Stimulated activated CD4-positive, alpha-beta T cell treated with anti-CD3 and anti-CD28 coated beads, Interleukin-15, amount 100 ng/mL, for 48 hours (primary cell): ENCODE measurements at regions not wholly inside any gene's neighbourhood (a gene's known extent, or its start where the extent isn't known, plus 50 kb on each side); places are given as distances from the start of the nearest gene placed in this dataset.

ENCODE experiments used
- DNase-seq, 2 donors: peaks; one replicate each; pipeline ENCODE4 v3.0.0-alpha.2; 2020; ENCODE audit warnings: low read depth in 2 of 2

GRCh38 chr16:26281381-26282110 is 589.8 kb downstream of the HS3ST4 start:
- no peak for DNase-seq

- DNase-seq, result no peak
Measured at GRCh38 chr16:26295625-26296304, 604.0 kb downstream of the HS3ST4 start.

- DNase-seq, result no peak
Measured at GRCh38 chr16:26301516-26301915, 609.8 kb downstream of the HS3ST4 start.

GRCh38 chr16:26316683-26317464 is 625.1 kb downstream of the HS3ST4 start:
- no peak for DNase-seq

GRCh38 chr16:26317885-26318284 is 626.1 kb downstream of the HS3ST4 start:
- no peak for DNase-seq

GRCh38 chr16:26330654-26331053 is 638.9 kb downstream of the HS3ST4 start:
- no peak for DNase-seq

GRCh38 chr16:26334218-26335111 is 642.7 kb downstream of the HS3ST4 start:
- no peak for DNase-seq

- no peak for DNase-seq
Measured at GRCh38 chr16:26335236-26335853, 643.6 kb downstream of the HS3ST4 start.

- DNase-seq, result no peak
Measured at GRCh38 chr16:26342621-26343020, 650.9 kb downstream of the HS3ST4 start.

- DNase-seq, result no peak
Measured at GRCh38 chr16:26344240-26344776, 652.5 kb downstream of the HS3ST4 start.

- DNase-seq, result no peak
Measured at GRCh38 chr16:26344976-26345375, 653.2 kb downstream of the HS3ST4 start.

GRCh38 chr16:26345966-26346365 is 654.2 kb downstream of the HS3ST4 start:
- DNase-seq, result no peak

- DNase-seq, result no peak
Measured at GRCh38 chr16:26348095-26348494, 656.3 kb downstream of the HS3ST4 start.

- DNase-seq, result no peak
Measured at GRCh38 chr16:26360867-26361266, 669.1 kb downstream of the HS3ST4 start.

- no peak for DNase-seq
Measured at GRCh38 chr16:26363581-26363980, 671.8 kb downstream of the HS3ST4 start.

GRCh38 chr16:26365161-26365940 is 673.6 kb downstream of the HS3ST4 start:
- no peak for DNase-seq

GRCh38 chr16:26371349-26371869 is 679.6 kb downstream of the HS3ST4 start:
- no peak for DNase-seq

- DNase-seq, result no peak
Measured at GRCh38 chr16:26374279-26374925, 682.6 kb downstream of the HS3ST4 start.

- DNase-seq, result no peak
Measured at GRCh38 chr16:26382586-26382985, 684.1 kb upstream of the C16orf82 start.
